Superior temporal gyrus (tissue), 1 donor: ENCODE measurements at regions not wholly inside any gene's neighbourhood (a gene's known extent, or its start where the extent isn't known, plus 50 kb on each side); places are given as distances from the start of the nearest gene placed in this dataset.

Experiments
- DNase-seq: peaks from one replicate; pipeline ENCODE4 v3.0.0-alpha.2; 2016; ENCODE audit errors: extremely low spot score

GRCh38 chr15:96276438-96277210, 53.9 kb upstream of the NR2F2 start:
- DNase-seq, result no peak
